CD4-positive, CD25-positive, alpha-beta regulatory T cell (primary cell): ENCODE measurements at regions not wholly inside any gene's neighbourhood (a gene's known extent, or its start where the extent isn't known, plus 50 kb on each side); places are given as distances from the start of the nearest gene placed in this dataset.
"Not testable (repeated sequence)": the region's sequence is repeated elsewhere in the genome, so short reads cannot be mapped to it uniquely, and the experiment has no call there.

Experiments used
- ATAC-seq, 2 donors: fragments of 150-1000 bp; cut with Tn5 transposase; one replicate each; pipeline ENCODE4 v1.10.0; 2021; ENCODE audit warnings: low read depth in 2 of 2, moderate number of reproducible peaks in 2 of 2, moderate library complexity in 1 of 2
- DNase-seq, 3 donors: peaks; one replicate each; pipeline versions ENCODE4 v3.0.0 to v3.0.0-alpha.2; 2012 to 2022; ENCODE audit warnings: mixed read lengths in 1 of 3
- H3K27ac ChIP-seq: one replicate; pipeline ENCODE4 v1.7.0; 2013; ENCODE audit warnings: mild to moderate bottlenecking, low read length; ENCODE audit not compliant: insufficient read depth, poor library complexity, severe bottlenecking
- H3K27me3 ChIP-seq: one replicate; pipeline ENCODE4 v1.7.0; 2013; ENCODE audit warnings: low read length; ENCODE audit not compliant: control insufficient read depth, insufficient read depth
- H3K36me3 ChIP-seq: one replicate; pipeline ENCODE4 v1.7.0; 2013; ENCODE audit warnings: mild to moderate bottlenecking, low read length, moderate library complexity; ENCODE audit not compliant: control insufficient read depth, insufficient read depth
- H3K4me1 ChIP-seq: 2 replicates; pipeline ENCODE4 v1.7.0; 2013; ENCODE audit warnings: mild to moderate bottlenecking, low read length; ENCODE audit not compliant: insufficient read depth, control insufficient read depth, poor library complexity, severe bottlenecking
- H3K4me3 ChIP-seq: one replicate; pipeline ENCODE4 v1.7.0; 2013; ENCODE audit warnings: low read depth, mild to moderate bottlenecking, low read length, moderate library complexity
- H3K9me3 ChIP-seq, 2 experiments: 1 replicate in 1 of 2; 2 replicates in 1 of 2; pipeline ENCODE4 v1.7.0; 2013; ENCODE audit warnings: low read length in 2 of 2, mild to moderate bottlenecking in 1 of 2, moderate library complexity in 1 of 2; ENCODE audit not compliant: control insufficient read depth in 2 of 2
- H3K27ac Mint-ChIP-seq, 3 donors: one replicate each; pipeline ENCODE4 v1.8.0; 2020 to 2022; ENCODE audit warnings: mild to moderate bottlenecking in 3 of 3, mixed read lengths in 3 of 3, moderate library complexity in 2 of 3
- H3K27me3 Mint-ChIP-seq: one replicate; pipeline ENCODE4 v1.8.0; 2022; ENCODE audit warnings: mild to moderate bottlenecking, mixed read lengths
- H3K36me3 Mint-ChIP-seq: one replicate; pipeline ENCODE4 v1.8.0; 2020; ENCODE audit warnings: mixed read lengths
- H3K4me1 Mint-ChIP-seq, 4 donors: one replicate each; pipeline ENCODE4 v1.8.0; 2020 to 2022; ENCODE audit warnings: mixed read lengths in 4 of 4, mild to moderate bottlenecking in 1 of 4
- H3K4me3 Mint-ChIP-seq, 4 donors: one replicate each; pipeline ENCODE4 v1.8.0; 2020 to 2022; ENCODE audit warnings: mild to moderate bottlenecking in 4 of 4, mixed read lengths in 4 of 4, moderate library complexity in 3 of 4
- H3K9me3 Mint-ChIP-seq, 7 donors: one replicate each; pipeline ENCODE4 v1.8.0; 2020 to 2022; ENCODE audit warnings: mixed read lengths in 7 of 7, mild to moderate bottlenecking in 3 of 7, moderate library complexity in 2 of 7

DNA sequence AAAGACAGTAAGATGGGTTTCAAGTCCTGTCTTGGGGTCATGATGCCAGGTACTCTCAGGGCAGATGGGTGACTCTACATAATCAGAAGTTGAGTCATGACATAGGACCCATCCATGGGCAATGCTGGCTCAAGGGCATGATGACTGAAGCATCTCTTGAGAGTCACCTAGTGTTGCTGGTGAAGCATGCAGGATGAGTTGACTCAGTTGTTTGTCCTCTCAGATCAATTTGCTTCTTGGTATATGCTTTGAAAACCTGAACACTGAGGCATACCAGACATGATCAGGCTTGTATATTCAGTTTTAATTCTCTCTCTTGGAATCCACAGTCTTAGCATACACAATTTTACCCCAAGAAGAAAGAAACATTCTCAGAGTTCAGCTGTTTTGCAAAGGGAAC lies 658.9 kb upstream of the NXPH2 start:
- no peak for ATAC-seq
- no peaks in the 10 kb centered on the region for H3K4me1 ChIP-seq
- no peaks in the 10 kb centered on the region for H3K27me3 ChIP-seq
- H3K36me3 ChIP-seq, result no peaks in the 10 kb centered on the region
- Mint-ChIP-seq H3K36me3 (no peaks in the 10 kb centered on the region), H3K4me1 (no peaks in the 10 kb centered on the region), H3K27ac (no peak overlapping the region), H3K4me3 (no peak overlapping the region), H3K9me3 (peaks cover 0 to 23% (median 1%) of the 10 kb centered on the region in 7 donors), H3K27me3 (no peaks in the 10 kb centered on the region)
- no peak overlapping the region for H3K27ac ChIP-seq
- no peak overlapping the region for H3K4me3 ChIP-seq
- H3K9me3 ChIP-seq, result no peaks in the 10 kb centered on the region
- no peak for DNase-seq

DNA sequence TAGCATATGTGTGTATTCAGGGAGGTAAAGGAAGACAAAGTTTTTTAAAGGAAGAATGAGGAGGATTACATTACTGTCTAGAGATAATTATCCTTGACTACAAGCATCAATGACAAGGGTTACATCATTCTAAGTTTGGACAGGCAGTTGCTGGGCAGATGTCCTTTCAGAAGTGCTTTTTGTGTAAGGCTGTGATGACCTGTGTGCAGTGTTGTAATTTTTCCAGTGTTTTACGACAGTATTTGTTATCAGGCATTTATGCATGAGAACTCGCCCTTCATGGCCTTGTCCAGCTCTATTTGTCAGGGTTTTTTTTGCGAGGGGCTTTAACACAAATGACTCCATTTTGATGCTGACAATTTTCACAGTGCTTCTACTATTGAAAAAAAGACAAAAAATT lies 658.3 kb upstream of the NXPH2 start:
- Histone ChIP-seq H3K4me1 (no peaks in the 10 kb centered on the region), H3K36me3 (no peaks in the 10 kb centered on the region), H3K4me3 (no peak overlapping the region), H3K27ac (no peak overlapping the region), H3K27me3 (no peaks in the 10 kb centered on the region), H3K9me3 (no peaks in the 10 kb centered on the region)
- H3K4me1 Mint-ChIP-seq, result no peaks in the 10 kb centered on the region
- no peaks in the 10 kb centered on the region for H3K27me3 Mint-ChIP-seq
- H3K4me3 Mint-ChIP-seq, result no peak overlapping the region
- H3K36me3 Mint-ChIP-seq, result no peaks in the 10 kb centered on the region
- no peak for DNase-seq
- ATAC-seq, result no peak
- peaks cover 0 to 23% (median 1%) of the 10 kb centered on the region in 7 donors for H3K9me3 Mint-ChIP-seq
- no peak overlapping the region for H3K27ac Mint-ChIP-seq

DNA sequence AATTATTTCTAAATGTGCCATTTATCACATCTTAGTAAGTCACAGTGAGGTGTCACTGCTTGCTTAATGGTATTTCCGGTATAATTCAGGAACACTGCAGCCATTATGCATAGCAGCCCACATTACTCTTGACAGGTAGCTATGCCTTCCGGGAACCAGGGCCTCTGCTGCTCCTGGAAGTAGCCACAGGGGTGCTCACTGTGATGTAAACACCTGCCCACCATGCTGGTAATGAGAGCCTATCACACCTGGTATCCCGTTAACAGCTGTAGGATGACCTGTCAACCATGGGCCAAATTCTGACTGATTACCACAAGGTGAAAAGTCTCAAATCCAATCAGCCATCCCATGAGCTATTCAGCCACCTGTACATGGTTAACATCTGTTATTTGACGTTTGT lies 647.0 kb upstream of the NXPH2 start:
- no peak overlapping the region for H3K27ac ChIP-seq
- Mint-ChIP-seq H3K27me3 (no peaks in the 10 kb centered on the region), H3K4me3 (no peak overlapping the region), H3K36me3 (no peaks in the 10 kb centered on the region), H3K9me3 (peaks cover 0 to 34% (median 8%) of the 10 kb centered on the region in 7 donors), H3K27ac (no peak overlapping the region), H3K4me1 (no peaks in the 10 kb centered on the region)
- no peak overlapping the region for H3K4me3 ChIP-seq
- peaks cover 0 to 5% of the 10 kb centered on the region in 2 experiments for H3K9me3 ChIP-seq
- no peaks in the 10 kb centered on the region for H3K36me3 ChIP-seq
- no peaks in the 10 kb centered on the region for H3K4me1 ChIP-seq
- no peaks in the 10 kb centered on the region for H3K27me3 ChIP-seq
- no peak for ATAC-seq
- DNase-seq, result no peak

DNA sequence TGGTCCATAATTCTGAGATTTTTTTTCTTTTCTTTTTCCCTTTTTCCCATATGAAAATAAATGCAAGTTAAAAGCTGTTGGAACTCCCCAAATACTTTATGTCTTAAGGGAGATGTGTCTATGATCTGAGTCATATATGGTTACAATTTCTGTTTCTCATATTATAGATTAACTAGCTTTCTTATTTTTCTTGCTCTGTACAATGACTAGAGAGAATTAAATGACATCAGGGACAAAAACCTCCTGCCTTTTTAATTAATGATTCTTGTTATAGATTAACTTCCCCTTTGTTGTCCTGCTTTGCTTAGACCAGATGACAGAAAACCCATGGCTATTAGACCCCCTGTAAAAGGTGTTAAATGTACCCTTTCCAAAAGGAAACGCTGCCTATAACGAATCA lies 643.9 kb upstream of the NXPH2 start:
- no peak overlapping the region for H3K27ac ChIP-seq
- Mint-ChIP-seq H3K4me3 (no peak overlapping the region), H3K36me3 (no peaks in the 10 kb centered on the region), H3K4me1 (no peaks in the 10 kb centered on the region), H3K27ac (no peak overlapping the region), H3K27me3 (no peaks in the 10 kb centered on the region), H3K9me3 (peaks cover 4 to 41% (median 6%) of the 10 kb centered on the region in 7 donors)
- H3K4me1 ChIP-seq, result no peaks in the 10 kb centered on the region
- no peaks in the 10 kb centered on the region for H3K36me3 ChIP-seq
- DNase-seq (no peak), ATAC-seq (no peak)
- H3K27me3 ChIP-seq, result no peaks in the 10 kb centered on the region
- peaks cover 0 to 5% of the 10 kb centered on the region in 2 experiments for H3K9me3 ChIP-seq
- H3K4me3 ChIP-seq, result no peak overlapping the region

DNA sequence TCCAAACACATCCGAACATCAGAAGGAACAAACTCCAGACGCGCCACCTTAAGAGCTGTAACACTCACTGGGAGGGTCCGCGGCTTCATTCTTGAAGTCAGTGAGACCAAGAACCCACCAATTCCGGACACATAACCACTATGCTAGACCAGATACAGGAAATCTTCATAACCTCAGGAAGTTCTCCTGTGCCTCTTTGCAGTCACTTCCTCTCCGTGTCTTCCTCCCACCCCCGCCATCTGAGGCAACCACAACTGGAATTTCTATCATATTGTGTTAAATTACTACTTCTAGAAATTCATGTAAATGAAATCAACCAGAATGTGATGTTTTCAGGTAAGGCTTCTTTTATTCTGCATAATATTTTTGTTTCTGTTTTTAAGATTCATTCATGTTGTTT lies 631.0 kb upstream of the NXPH2 start:
- Mint-ChIP-seq H3K27ac (no peak overlapping the region), H3K9me3 (peaks cover 0 to 28% (median 7%) of the 10 kb centered on the region in 7 donors), H3K36me3 (no peaks in the 10 kb centered on the region), H3K27me3 (no peaks in the 10 kb centered on the region), H3K4me1 (no peaks in the 10 kb centered on the region), H3K4me3 (no peak overlapping the region)
- no peaks in the 10 kb centered on the region for H3K36me3 ChIP-seq
- H3K4me3 ChIP-seq, result no peak overlapping the region
- H3K4me1 ChIP-seq, result no peaks in the 10 kb centered on the region
- no peaks in the 10 kb centered on the region for H3K27me3 ChIP-seq
- peaks cover 0 to 2% of the 10 kb centered on the region in 2 experiments for H3K9me3 ChIP-seq
- no peak overlapping the region for H3K27ac ChIP-seq
- no peak for DNase-seq
- no peak for ATAC-seq

DNA sequence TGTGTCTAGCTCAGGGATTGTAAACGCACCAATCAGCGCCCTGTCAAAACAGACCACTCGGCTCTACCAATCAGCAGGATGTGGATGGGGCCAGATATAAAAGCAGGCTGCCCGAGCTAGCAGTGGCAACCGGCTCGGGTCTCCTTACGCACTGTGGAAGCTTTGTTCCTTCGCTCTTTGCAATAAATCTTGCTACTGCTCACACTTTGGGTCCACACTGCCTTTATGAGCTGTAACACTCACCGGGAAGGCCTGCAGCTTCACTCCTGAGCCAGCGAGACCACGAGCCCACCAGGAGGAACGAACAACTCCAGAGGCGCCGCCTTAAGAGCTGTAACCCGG lies 630.6 kb upstream of the NXPH2 start:
- H3K27me3 ChIP-seq, H3K36me3 Mint-ChIP-seq, H3K4me1 ChIP-seq, H3K4me1 Mint-ChIP-seq, H3K27ac Mint-ChIP-seq, H3K27me3 Mint-ChIP-seq, H3K4me3 ChIP-seq, H3K36me3 ChIP-seq, H3K4me3 Mint-ChIP-seq, H3K27ac ChIP-seq, H3K9me3 ChIP-seq, DNase-seq, ATAC-seq: not testable (repeated sequence)
- H3K9me3 Mint-ChIP-seq, result peaks cover 0 to 28% (median 8%) of the 10 kb centered on the region in 7 donors

DNA sequence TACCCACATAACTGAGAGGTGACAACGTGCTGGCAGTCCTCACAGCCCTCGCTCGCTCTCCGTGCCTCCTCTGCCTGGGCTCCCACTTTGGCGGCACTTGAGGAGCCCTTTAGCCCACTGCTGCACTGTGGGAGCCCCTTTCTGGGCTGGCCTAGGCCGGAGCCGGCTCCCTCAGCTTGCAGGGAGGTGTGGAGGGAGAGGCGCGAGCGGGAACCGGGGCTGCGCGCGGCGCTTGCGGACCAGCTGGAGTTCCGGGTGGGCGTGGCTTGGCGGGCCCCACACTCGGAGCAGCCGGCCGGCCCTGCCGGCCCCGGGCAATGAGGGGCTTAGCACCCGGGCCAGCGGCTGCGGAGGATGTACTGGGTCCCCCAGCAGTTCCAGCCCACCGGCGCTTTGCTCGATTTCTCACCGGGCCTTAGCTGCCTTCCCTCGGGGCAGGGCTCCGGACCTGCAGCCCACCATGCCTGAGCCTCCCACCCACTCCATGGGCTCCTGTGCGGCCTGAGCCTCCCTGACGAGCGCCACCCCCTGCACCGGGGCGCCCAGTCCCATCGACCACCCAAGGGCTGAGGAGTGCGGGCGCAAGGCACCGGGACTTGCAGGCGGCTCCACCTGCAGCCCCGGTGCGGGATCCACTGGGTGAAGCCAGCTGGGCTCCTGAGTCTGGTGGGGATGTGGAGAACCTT lies 630.1 kb upstream of the NXPH2 start:
- not testable (repeated sequence) for H3K4me1 Mint-ChIP-seq, H3K27ac Mint-ChIP-seq, ATAC-seq, H3K27me3 ChIP-seq, H3K9me3 ChIP-seq, H3K36me3 ChIP-seq, H3K4me3 Mint-ChIP-seq, H3K4me3 ChIP-seq, H3K27ac ChIP-seq, DNase-seq, H3K36me3 Mint-ChIP-seq, H3K4me1 ChIP-seq, H3K27me3 Mint-ChIP-seq
- peaks cover 3 to 29% (median 9%) of the 10 kb centered on the region in 7 donors for H3K9me3 Mint-ChIP-seq

DNA sequence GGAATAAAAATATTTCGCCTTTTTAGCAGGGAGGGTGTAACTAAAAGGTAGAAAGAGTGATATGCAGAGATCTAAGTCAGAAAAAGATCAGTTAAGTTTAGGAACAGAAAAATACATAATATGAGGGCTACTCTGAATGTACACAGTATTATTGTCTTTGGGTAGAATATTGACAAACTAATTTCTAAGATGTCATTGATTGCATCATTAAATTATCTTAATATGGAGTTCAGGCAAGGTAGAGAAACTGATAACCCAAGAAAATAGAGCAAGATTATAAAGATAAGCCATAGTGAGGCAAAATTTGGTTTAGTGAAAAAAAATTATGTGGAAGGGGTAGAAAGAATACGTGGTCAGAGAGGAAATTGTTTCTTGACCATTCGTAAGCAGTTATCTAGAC lies 629.0 kb upstream of the NXPH2 start:
- no peaks in the 10 kb centered on the region for H3K27me3 ChIP-seq
- no peak overlapping the region for H3K4me3 ChIP-seq
- H3K9me3 Mint-ChIP-seq, result peaks cover 5 to 25% (median 10%) of the 10 kb centered on the region in 7 donors
- no peak overlapping the region for H3K4me3 Mint-ChIP-seq
- DNase-seq (no peak), ATAC-seq (no peak)
- H3K9me3 ChIP-seq, result peaks cover 0 to 5% of the 10 kb centered on the region in 2 experiments
- H3K36me3 Mint-ChIP-seq, result no peaks in the 10 kb centered on the region
- H3K4me1 ChIP-seq, result no peaks in the 10 kb centered on the region
- no peaks in the 10 kb centered on the region for H3K27me3 Mint-ChIP-seq
- H3K27ac Mint-ChIP-seq, result no peak overlapping the region
- no peaks in the 10 kb centered on the region for H3K36me3 ChIP-seq
- no peak overlapping the region for H3K27ac ChIP-seq
- no peaks in the 10 kb centered on the region for H3K4me1 Mint-ChIP-seq
